ENCODE measurements at regions not wholly inside any gene's neighbourhood (a gene's known extent, or its start where the extent isn't known, plus 50 kb on each side); places are given as distances from the start of the nearest gene placed in this dataset.

DNA sequence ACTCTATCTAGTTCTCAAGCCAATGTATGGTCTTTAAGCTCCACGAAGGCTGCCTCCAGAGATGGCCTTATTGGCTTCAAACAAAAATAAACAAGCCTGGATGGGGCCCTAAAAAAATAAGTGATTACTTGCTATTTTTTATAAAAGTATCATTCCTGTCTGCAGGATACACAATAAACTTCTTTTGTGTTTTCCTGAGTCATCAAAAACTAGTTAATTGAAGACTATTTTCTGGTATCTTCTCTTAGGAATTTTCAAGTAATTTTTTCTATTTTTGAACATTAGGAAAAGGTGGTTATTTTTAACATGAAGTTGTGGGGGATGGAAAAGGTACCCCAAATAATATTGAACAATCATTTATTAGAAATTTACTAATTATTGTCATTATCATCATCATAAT is 213.1 kb upstream of the DYNLRB2 start:
- CTCF ChIA-PET: no interaction called here
- H3K36me3 ChIP-seq (ENCODE audit: control insufficient read depth, insufficient read depth, low read length): no peaks in the 10 kb centered on the region
- H3K4me3 ChIP-seq (ENCODE audit: low read depth in 2 of 2, low read length in 2 of 2): no peak overlapping the region
- intact Hi-C loops (cut with micrococcal nuclease; ENCODE audit: unreplicated experiment): no loop called here
- H3K27ac ChIP-seq (ENCODE audit: low read length): no peak overlapping the region
- no TSS peak for BruUV-seq (replicated peaks)
- in situ Hi-C loops (cut with HindIII; ENCODE audit: low pct_unique_long_range_greater_than_20kb, low sequenced_read_pairs): no loop called here
- no peaks in the 10 kb centered on the region for H3K4me1 ChIP-seq (ENCODE audit: control insufficient read depth, insufficient read depth, low read length)
- no peaks in the 10 kb centered on the region for H3K27me3 ChIP-seq (ENCODE audit: control insufficient read depth, insufficient read depth, low read length)
- POLR2A ChIA-PET: no interaction called here
- ATAC-seq (no peak), DNase-seq (ENCODE audit: low read depth, low spot score) (no peak)
- TF ChIP-seq SIN3A (IDR thresholded peaks at IDR 0.05; ENCODE audit: borderline replicate concordance, insufficient read depth, low read depth, low read length): no peak
- TF ChIP-seq POLR2AphosphoS5 (IDR thresholded peaks at IDR 0.05; ENCODE audit: low read depth, low read length): no peak
- TF ChIP-seq, protein P1, sequence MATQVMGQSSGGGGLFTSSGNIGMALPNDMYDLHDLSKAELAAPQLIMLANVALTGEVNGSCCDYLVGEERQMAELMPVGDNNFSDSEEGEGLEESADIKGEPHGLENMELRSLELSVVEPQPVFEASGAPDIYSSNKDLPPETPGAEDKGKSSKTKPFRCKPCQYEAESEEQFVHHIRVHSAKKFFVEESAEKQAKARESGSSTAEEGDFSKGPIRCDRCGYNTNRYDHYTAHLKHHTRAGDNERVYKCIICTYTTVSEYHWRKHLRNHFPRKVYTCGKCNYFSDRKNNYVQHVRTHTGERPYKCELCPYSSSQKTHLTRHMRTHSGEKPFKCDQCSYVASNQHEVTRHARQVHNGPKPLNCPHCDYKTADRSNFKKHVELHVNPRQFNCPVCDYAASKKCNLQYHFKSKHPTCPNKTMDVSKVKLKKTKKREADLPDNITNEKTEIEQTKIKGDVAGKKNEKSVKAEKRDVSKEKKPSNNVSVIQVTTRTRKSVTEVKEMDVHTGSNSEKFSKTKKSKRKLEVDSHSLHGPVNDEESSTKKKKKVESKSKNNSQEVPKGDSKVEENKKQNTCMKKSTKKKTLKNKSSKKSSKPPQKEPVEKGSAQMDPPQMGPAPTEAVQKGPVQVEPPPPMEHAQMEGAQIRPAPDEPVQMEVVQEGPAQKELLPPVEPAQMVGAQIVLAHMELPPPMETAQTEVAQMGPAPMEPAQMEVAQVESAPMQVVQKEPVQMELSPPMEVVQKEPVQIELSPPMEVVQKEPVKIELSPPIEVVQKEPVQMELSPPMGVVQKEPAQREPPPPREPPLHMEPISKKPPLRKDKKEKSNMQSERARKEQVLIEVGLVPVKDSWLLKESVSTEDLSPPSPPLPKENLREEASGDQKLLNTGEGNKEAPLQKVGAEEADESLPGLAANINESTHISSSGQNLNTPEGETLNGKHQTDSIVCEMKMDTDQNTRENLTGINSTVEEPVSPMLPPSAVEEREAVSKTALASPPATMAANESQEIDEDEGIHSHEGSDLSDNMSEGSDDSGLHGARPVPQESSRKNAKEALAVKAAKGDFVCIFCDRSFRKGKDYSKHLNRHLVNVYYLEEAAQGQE (IDR thresholded peaks at IDR 0.05; ENCODE audit: insufficient read depth in 1 of 2, low read depth in 2 of 2, low read length in 1 of 2): no peak
- TF ChIP-seq, protein P2, sequence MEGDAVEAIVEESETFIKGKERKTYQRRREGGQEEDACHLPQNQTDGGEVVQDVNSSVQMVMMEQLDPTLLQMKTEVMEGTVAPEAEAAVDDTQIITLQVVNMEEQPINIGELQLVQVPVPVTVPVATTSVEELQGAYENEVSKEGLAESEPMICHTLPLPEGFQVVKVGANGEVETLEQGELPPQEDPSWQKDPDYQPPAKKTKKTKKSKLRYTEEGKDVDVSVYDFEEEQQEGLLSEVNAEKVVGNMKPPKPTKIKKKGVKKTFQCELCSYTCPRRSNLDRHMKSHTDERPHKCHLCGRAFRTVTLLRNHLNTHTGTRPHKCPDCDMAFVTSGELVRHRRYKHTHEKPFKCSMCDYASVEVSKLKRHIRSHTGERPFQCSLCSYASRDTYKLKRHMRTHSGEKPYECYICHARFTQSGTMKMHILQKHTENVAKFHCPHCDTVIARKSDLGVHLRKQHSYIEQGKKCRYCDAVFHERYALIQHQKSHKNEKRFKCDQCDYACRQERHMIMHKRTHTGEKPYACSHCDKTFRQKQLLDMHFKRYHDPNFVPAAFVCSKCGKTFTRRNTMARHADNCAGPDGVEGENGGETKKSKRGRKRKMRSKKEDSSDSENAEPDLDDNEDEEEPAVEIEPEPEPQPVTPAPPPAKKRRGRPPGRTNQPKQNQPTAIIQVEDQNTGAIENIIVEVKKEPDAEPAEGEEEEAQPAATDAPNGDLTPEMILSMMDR (IDR thresholded peaks at IDR 0.05): no peak
- TF ChIP-seq TCF7L2 (IDR thresholded peaks at IDR 0.05; ENCODE audit: low read depth, low read length): no peak
- no peaks in the 10 kb centered on the region for H3K9me3 ChIP-seq (ENCODE audit: control insufficient read depth, insufficient read depth, low read depth, low read length)

DNA sequence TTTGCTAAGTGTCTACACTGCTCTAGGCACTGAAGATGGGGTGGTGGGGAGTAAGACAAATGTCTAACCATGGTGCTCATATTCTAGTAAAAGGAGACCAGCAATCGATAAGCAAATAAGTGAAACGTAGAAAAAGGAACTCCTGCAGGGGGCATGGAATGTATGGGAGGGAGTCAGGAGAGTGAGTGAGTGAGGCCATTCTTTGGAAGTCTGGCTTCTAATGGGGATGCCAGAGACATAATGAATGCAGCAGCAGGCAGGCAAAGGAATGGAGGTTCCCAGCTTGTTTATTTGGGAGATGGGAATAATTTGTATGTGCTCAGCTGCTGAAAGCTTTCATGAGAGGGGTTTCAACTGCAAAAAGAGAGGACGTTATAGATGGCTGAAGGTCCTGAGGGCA is 216.4 kb upstream of the DYNLRB2 start:
- H3K4me1 ChIP-seq (ENCODE audit: control insufficient read depth, insufficient read depth, low read length): no peaks in the 10 kb centered on the region
- H3K36me3 ChIP-seq (ENCODE audit: control insufficient read depth, insufficient read depth, low read length): no peaks in the 10 kb centered on the region
- H3K27ac ChIP-seq (ENCODE audit: low read length): no peak overlapping the region
- in situ Hi-C loops (cut with HindIII; ENCODE audit: low pct_unique_long_range_greater_than_20kb, low sequenced_read_pairs): no loop called here
- no peak overlapping the region for H3K4me3 ChIP-seq (ENCODE audit: low read depth in 2 of 2, low read length in 2 of 2)
- CTCF ChIA-PET: no interaction called here
- no peak for ATAC-seq
- intact Hi-C loops (cut with micrococcal nuclease; ENCODE audit: unreplicated experiment): no loop called here
- TF ChIP-seq, protein P1 (IDR thresholded peaks at IDR 0.05; ENCODE audit: insufficient read depth in 1 of 2, low read depth in 2 of 2, low read length in 1 of 2): no peak
- TF ChIP-seq POLR2AphosphoS5 (IDR thresholded peaks at IDR 0.05; ENCODE audit: low read depth, low read length) (no peak), TCF7L2 (IDR thresholded peaks at IDR 0.05; ENCODE audit: low read depth, low read length) (no peak), SIN3A (IDR thresholded peaks at IDR 0.05; ENCODE audit: borderline replicate concordance, insufficient read depth, low read depth, low read length) (no peak)
- TF ChIP-seq, protein P2 (IDR thresholded peaks at IDR 0.05): no peak
- DNase-seq (ENCODE audit: low read depth, low spot score): no peak
- no peaks in the 10 kb centered on the region for H3K9me3 ChIP-seq (ENCODE audit: control insufficient read depth, insufficient read depth, low read depth, low read length)
- POLR2A ChIA-PET: no interaction called here
- H3K27me3 ChIP-seq (ENCODE audit: control insufficient read depth, insufficient read depth, low read length): no peaks in the 10 kb centered on the region
- no TSS peak for BruUV-seq (replicated peaks)
